ENCODE measurements at regions not wholly inside any gene's neighbourhood (a gene's known extent, or its start where the extent isn't known, plus 50 kb on each side); places are given as distances from the start of the nearest gene placed in this dataset.

DNA sequence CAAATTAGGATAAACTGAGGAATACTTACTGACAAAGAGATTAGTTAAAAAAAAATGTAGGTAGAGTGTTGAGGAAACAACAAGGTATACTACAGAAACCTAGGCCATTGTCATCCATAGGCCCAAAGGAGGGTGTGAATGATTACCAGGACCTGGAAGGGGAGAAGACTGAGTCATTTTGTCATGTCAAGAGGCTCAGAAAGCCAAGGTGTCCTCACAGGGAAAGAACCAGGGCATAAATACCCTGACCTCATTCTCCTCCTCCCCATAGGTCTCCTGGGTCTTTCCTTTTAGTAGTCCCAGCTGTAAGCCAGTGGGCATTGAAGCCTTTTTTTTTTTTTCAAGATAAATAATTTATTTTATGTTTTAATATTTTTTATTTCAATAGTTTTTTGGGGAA lies 582.1 kb upstream of the JAG1 start:
- Histone ChIP-seq H4K20me1 (ENCODE audit: low read depth) (no peaks in the 10 kb centered on the region), H3K27me3 (peaks cover 27% of the 10 kb centered on the region), H3K4me2 (no peak overlapping the region), H3K4me3 (no peak overlapping the region), H3K36me3 (no peaks in the 10 kb centered on the region), H3K9me3 (ENCODE audit: low read depth) (no peaks in the 10 kb centered on the region), H3F3A (ENCODE audit: low read depth) (no peaks in the 10 kb centered on the region), H3K79me2 (ENCODE audit: low read depth) (no peaks in the 10 kb centered on the region), H3K4me1 (no peaks in the 10 kb centered on the region), H3K9ac (no peak overlapping the region), H3K27ac (no peak overlapping the region), H2AFZ (replicated peaks) (no peak overlapping the region)
- H3K4me1 Mint-ChIP-seq = no peaks in the 10 kb centered on the region
- H3K27me3 Mint-ChIP-seq (ENCODE audit: insufficient read depth, low read depth) = peaks cover 9% of the 10 kb centered on the region
- H3K9me3 Mint-ChIP-seq = peaks cover 39% of the 10 kb centered on the region
- TF ChIP-seq, protein P1, sequence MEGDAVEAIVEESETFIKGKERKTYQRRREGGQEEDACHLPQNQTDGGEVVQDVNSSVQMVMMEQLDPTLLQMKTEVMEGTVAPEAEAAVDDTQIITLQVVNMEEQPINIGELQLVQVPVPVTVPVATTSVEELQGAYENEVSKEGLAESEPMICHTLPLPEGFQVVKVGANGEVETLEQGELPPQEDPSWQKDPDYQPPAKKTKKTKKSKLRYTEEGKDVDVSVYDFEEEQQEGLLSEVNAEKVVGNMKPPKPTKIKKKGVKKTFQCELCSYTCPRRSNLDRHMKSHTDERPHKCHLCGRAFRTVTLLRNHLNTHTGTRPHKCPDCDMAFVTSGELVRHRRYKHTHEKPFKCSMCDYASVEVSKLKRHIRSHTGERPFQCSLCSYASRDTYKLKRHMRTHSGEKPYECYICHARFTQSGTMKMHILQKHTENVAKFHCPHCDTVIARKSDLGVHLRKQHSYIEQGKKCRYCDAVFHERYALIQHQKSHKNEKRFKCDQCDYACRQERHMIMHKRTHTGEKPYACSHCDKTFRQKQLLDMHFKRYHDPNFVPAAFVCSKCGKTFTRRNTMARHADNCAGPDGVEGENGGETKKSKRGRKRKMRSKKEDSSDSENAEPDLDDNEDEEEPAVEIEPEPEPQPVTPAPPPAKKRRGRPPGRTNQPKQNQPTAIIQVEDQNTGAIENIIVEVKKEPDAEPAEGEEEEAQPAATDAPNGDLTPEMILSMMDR (IDR thresholded peaks at IDR 0.05) = no peak
- TF ChIP-seq EZH2phosphoT487 (IDR thresholded peaks at IDR 0.05) (no peak), EZH2 (IDR thresholded peaks at IDR 0.05) (no peak)
- DNase-seq (ENCODE audit: low spot score) = no peak
- H3K36me3 Mint-ChIP-seq = peaks cover 2% of the 10 kb centered on the region
- H3K4me3 Mint-ChIP-seq = no peak overlapping the region
- H3K27ac Mint-ChIP-seq = no peak overlapping the region

DNA sequence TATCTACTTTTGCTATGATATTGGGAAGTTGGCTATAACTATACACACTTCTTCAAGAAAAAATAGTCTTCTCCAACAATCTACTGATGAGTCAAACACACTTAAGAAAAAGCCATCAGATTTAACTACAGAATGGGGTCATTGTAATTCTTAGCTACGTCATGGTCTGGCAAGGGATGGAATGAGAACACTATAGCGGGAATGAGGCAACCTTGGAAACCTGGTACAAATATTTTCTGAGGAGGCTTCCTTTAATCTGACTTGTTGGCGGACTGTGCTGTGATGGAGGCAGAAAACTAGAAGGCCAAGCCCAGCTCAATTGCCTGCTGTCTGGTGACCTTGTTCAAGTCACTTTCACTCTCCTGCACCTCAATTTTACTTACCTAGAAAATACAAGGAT lies 586.8 kb upstream of the JAG1 start:
- Histone ChIP-seq H3K4me3 (no peak overlapping the region), H3F3A (ENCODE audit: low read depth) (no peaks in the 10 kb centered on the region), H3K36me3 (no peaks in the 10 kb centered on the region), H3K4me2 (no peak overlapping the region), H3K27ac (no peak overlapping the region), H3K9ac (no peak overlapping the region), H3K9me3 (ENCODE audit: low read depth) (no peaks in the 10 kb centered on the region), H3K27me3 (no peaks in the 10 kb centered on the region), H4K20me1 (ENCODE audit: low read depth) (no peaks in the 10 kb centered on the region), H3K79me2 (ENCODE audit: low read depth) (no peaks in the 10 kb centered on the region), H2AFZ (replicated peaks) (no peak overlapping the region), H3K4me1 (no peaks in the 10 kb centered on the region)
- Mint-ChIP-seq H3K4me1 (peaks cover 20% of the 10 kb centered on the region), H3K27ac (peak overlapping the region; percentile 18), H3K36me3 (no peaks in the 10 kb centered on the region), H3K4me3 (no peak overlapping the region), H3K9me3 (peaks cover 22% of the 10 kb centered on the region), H3K27me3 (ENCODE audit: insufficient read depth, low read depth) (peaks cover 10% of the 10 kb centered on the region)
- TF ChIP-seq EZH2 (IDR thresholded peaks at IDR 0.05) (no peak), EZH2phosphoT487 (IDR thresholded peaks at IDR 0.05) (no peak)
- TF ChIP-seq, protein P1 (IDR thresholded peaks at IDR 0.05) = no peak
- no peak for DNase-seq (ENCODE audit: low spot score)

DNA sequence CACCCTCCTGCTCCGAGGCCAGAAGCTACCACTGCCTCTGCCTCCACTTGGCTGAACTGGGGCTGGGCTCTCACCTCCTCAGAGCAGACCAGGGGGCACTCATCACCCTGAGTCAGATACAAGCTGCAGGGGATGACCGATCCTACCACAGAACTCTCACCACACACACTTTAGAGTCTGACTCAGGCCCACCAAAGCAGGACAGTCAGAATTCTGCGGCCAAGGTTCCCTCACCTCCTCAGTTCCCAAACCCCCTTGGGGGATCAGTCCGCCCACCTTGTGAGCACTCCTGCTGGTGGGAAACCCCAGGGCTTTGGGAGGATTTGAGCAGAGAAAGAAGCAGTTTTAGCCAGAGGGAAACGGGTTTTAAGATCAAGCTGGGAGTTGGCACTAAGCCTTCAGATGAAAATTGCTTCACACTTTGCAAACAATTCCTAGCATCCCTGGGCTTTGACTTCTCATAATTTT lies 587.8 kb upstream of the JAG1 start:
- H3K27me3 ChIP-seq = no peaks in the 10 kb centered on the region
- no peak for DNase-seq (ENCODE audit: low spot score)
- H3K4me1 ChIP-seq = no peaks in the 10 kb centered on the region
- Mint-ChIP-seq H3K27me3 (ENCODE audit: insufficient read depth, low read depth) (peaks cover 10% of the 10 kb centered on the region), H3K4me1 (peaks cover 27% of the 10 kb centered on the region), H3K27ac (no peak overlapping the region), H3K36me3 (no peaks in the 10 kb centered on the region), H3K4me3 (no peak overlapping the region), H3K9me3 (peaks cover 18% of the 10 kb centered on the region)
- H3F3A ChIP-seq (ENCODE audit: low read depth) = no peaks in the 10 kb centered on the region
- H4K20me1 ChIP-seq (ENCODE audit: low read depth) = no peaks in the 10 kb centered on the region
- H3K79me2 ChIP-seq (ENCODE audit: low read depth) = no peaks in the 10 kb centered on the region
- no peak overlapping the region for H3K27ac ChIP-seq
- no peak overlapping the region for H3K4me3 ChIP-seq
- no peaks in the 10 kb centered on the region for H3K9me3 ChIP-seq (ENCODE audit: low read depth)
- TF ChIP-seq, protein P1 (IDR thresholded peaks at IDR 0.05) = no peak
- TF ChIP-seq EZH2 (IDR thresholded peaks at IDR 0.05) = no peak
- TF ChIP-seq EZH2phosphoT487 (IDR thresholded peaks at IDR 0.05) = no peak
- no peak overlapping the region for H2AFZ ChIP-seq (replicated peaks)
- H3K36me3 ChIP-seq = no peaks in the 10 kb centered on the region
- H3K4me2 ChIP-seq = no peak overlapping the region
- H3K9ac ChIP-seq = no peak overlapping the region
